Activated CD4-positive, alpha-beta T cell treated with anti-CD3 and anti-CD28 coated beads for 48 hours (primary cell): ENCODE measurements at regions not wholly inside any gene's neighbourhood (a gene's known extent, or its start where the extent isn't known, plus 50 kb on each side); places are given as distances from the start of the nearest gene placed in this dataset.

Experiments
- DNase-seq: peaks from one replicate; pipeline ENCODE4 v3.0.0-alpha.2; 2020

DNA sequence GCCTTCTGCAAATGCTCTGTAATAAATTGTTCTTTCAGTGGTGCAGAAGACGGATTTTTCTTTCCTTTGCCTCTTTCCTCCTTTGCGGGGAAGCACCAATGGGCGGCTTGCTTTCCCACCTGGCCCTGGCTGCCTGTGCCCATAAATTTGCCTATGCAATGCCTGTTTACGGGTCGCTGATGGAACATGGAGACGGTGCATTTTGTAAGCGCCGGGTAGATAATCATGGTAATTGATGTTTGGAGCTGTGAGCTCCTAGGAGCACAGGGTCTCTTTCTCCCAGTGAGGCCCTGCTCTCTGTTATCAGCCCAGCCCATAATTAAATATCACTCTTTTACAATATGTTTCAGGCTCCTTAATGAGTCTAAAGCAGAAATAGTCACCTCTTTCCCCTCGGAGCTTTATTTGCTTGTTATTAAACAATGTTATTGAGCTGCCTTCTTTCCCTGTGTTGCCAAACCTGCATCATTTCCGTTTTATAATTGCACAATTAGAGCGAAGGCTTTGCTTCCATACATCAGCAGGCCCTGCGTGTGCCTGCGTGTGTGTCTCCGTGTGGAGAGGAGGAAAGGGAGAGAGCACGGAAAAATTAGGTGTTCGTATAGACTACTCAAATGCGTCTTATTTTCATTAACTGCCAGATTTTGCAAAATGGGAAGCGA is 437.4 kb upstream of the POU3F3 start:
- no peak for DNase-seq

DNA sequence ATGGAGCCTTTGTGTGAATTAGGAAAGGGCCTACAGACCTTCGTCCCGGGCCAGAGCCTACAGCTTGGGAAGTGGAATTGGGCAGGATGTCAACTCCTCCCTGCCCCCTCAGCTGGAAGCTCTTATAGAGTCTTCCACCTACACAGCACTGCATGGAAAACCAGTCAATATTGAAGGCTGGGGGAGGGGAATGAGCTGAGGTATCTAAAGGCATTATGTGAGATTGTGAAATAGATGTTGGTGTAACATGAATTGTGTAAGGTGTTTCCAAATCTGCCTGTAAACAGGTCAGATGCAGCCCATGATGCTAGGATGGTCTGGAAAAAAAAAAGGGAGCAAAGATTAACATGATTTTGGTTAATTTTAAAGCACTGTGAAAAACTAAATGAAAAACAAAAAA is 433.5 kb upstream of the POU3F3 start:
- DNase-seq: no peak

DNA sequence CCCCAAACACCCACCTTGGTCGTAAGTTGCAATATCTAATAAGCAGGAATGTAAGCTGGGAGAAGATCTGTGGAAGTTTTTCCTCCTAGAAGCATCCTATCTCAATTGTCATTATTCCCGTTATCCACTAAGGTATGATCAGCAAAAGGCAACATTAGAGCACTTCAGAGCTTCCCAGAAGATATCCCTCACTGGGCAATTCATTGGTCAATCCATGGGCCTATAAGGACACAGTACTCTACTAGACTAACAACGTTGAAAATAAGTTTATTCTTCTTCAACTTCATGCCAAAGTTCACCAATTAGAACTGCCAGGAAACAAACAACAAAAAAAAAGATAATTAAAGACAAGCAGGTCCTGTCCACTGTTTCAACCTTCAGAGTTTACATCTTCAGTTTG is 433.0 kb upstream of the POU3F3 start:
- DNase-seq: no peak

DNA sequence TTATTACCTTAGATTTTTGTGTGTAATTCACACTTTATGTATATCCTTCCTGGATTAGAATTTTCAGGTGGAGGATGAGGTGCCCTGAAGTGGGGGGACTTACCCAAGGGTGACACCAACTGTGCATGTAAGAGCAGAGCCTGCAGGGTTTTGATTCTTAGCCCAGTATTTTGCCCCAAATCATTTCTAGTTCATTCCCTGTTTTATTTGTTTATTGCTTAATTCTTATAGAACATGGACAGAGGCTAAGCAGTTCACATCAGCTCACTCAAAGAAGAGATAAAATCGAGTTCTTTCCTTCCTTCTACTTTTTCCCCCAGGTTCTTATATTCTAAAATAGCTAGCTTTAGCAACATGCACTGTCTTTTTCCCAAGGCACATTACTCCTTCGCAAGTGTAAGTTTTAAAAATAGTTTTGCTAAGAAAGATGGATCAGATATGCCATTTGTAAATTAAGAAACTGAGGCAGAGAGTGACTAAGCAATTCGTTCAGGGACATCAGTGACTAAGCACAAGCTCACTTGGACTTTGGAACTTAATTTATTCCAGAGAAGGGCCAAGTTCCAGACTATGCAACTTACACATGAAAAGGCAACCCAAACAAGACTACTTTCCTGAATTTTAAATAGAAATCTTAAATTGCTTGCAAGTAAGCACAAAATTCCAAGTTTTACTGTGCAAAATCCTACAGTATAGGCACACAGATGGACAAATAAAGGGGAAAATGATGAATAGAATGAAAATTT is 427.9 kb upstream of the POU3F3 start:
- no peak for DNase-seq

DNA sequence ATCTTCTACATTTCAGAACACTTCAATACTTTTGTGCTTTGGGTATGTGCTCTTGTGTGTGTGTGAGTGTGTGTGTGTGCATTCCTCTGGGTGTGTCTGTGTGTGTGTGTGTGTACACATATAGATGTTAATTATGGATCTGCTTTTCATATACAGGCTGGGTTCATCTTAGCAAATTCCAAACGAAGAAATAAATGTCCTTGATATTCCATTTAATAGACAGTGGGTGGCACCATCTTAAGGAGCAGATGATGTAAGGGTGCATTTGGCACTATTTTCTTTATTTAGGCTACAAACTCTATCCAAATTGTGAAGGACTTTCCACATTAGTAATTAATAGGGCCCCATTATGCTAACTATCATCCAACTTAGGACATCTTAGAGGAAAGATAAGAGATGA is 425.8 kb upstream of the POU3F3 start:
- no peak for DNase-seq

DNA sequence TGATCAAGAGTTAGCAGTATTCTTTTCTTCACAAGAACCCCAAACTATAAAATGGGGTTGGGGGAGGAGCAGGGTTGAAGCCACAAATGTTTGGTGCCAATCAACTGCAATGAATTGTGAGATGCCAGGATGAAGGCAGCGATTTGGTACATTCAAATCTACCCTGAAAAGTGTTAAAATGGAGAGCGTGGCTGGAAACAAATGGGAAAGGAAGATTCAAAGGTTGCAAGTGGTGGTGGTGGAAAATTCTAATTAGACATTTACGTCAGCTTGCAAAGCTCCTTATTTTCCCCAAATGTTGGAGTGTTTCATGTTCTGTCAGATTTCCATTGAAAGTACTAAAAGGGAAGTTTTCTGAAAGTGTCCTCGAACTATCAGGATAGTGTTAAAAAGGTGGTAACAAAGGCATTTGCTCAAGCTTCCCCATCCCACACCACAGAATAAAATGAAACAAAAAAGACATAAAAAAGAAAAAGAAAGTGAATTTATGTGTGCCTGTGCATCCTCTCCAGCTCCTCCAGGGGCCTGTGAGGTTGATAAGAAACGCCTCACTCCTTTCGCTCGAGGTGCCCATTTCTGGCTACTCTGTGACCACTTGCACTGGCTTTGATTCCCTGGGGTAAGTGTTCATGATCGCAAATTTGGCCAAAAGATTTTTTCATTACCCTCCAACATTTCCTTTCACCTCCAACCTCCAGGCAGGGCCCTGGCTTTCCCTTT is 424.1 kb upstream of the POU3F3 start:
- DNase-seq: no peak

DNA sequence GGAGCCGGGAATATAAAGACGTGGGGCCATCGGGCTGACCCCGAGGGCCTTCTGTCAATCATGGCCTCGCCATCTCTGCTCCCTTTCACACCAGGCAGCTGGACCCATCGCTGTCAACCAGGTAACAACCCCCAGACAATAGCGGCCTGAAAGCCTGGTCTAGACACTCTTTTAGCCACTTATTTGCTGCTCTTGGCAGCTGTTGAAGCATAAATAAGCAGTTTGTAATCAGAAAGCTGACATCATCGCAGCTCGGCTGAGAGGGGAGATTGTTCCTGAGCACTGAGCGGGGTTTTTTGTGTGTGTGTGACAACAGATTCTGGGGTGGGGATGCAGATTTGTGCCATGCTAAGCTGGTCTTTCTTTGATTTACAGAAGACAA is 423.6 kb upstream of the POU3F3 start:
- DNase-seq: no peak

DNA sequence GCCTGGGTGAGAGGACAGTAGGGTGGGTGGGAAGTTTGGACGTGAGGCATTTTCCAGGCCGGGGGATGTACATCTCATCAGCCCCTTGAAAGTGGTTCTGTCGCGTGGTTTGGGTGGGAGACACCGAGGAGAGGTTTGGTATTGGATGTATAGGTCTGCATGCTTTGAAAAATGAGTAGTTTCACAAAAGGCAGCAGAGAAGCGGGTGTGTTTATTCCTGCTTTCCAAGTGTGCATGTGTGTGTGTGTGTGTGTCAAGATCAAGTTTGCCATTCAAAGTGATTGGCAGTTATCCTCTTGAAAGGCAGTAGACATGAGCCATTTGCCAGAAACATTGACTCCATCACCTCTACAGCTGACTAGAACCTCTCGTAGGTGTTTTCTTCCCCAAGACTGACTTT is 423.1 kb upstream of the POU3F3 start:
- DNase-seq: no peak

DNA sequence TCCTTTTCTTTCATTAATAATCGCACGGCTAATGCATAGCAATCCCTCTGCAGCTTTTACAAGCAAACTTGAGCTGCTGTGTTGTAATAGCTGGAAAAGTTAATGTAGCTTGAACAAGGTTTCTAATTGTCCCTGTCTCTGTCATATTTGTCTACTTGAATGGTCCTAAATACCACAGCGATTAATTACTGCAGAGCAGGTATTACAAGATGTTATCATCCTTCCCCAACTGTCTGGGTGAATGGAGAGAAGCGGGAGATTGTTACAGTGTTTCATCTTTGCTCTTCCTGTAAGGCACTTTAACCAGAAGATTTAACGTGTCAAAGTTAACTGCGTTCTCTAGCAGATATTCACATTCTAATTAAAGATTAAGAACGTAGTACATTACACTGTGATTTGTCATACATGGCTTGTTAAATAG is 422.2 kb upstream of the POU3F3 start:
- no peak for DNase-seq

DNA sequence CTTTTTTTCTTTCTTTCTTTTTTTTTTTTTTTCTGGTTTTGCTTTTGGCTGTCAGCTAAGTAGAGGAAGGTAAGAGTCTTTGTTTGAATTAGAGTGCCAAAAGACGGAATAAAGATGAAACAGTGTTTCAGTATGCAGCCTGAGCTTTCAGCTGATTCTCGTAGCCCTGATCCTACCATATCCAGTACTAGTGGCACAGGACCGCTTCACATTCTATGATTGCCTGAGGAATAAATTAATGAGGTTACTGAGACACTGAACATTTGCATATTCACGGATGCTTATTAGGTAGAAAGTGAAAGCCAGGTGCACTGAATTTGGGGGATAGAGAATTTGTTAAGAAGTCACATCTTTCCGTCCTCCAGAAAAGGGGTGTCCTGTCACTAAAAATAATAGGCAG is 421.5 kb upstream of the POU3F3 start:
- DNase-seq: no peak

DNA sequence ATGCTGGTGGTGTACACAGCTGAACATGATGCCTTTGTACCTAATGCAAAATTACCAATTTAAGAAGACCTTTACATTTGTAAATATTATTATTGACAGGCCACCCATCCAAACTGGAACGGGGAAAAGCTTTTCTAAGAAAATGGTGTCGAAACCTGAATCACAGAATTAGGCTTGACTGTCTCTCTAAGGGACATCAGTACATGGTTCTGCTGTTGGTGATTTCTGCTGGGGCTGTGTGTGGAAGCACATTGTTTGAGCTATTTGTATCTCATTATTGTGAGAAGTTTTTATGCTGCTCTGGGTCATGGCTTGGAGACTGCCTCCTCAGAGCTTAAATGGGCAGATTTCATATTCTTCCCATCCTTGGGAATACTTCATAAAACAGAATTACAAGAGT is 420.9 kb upstream of the POU3F3 start:
- DNase-seq: no peak

DNA sequence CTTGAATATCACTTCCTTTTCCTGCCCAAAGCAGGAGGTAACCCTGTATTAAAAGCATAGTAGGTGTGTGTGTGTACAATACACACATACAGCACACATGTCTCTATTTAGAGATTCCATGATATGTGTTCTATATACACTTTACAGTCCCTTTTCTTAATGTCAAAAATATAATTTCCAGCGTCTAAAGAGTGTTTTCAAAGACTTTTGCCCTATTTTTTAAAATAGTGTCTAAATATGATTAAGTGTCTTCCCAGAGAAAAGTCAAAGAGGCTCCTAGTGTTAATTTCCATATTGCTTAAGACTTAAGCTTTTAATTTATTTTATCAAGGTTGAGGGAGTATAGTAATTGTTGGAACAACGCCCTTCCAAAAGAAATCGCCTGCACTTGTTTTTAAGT is 420.3 kb upstream of the POU3F3 start:
- no peak for DNase-seq

DNA sequence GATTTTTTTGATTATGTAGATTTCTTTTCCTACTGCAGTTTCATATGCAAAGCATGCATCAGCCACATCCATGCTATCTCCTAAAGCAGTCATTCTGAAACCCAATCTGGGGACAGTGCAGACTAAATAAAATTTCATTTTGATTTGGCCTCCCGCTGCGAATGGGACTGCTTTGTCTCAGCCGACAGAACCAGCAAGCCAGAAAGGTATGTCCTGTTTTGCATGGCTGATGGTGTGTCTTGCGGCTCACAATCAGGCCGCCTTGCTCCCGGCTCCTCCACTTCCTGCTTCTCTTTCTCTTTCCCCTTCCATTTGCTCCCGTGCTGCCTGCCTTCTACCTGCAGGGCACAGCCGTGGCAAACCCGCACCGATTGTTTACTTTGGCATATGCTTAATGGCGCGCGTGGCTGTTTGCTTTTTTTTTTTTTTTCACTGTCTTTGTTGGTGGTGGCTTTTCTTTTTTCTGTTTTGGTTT is 419.6 kb upstream of the POU3F3 start:
- DNase-seq: peak; percentile 6

DNA sequence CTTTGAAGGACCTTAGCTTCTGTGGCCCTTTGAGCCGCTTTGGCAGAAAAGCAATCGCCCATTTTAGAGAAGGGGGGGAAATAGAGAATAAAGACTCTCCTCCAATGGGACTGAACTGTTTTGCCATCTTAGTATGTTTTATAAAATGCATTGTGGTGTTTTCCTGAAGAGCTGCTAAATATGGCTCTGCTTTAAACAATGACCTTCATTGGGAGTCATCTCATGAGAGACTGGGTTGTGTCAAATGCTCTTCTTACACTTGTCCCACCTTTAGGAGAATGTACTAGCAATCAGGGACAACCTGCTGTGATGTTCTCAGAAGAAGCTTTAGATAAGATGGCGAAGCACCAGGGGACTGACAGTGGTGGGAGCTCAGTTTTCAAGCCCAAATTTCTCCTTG is 418.9 kb upstream of the POU3F3 start:
- no peak for DNase-seq

DNA sequence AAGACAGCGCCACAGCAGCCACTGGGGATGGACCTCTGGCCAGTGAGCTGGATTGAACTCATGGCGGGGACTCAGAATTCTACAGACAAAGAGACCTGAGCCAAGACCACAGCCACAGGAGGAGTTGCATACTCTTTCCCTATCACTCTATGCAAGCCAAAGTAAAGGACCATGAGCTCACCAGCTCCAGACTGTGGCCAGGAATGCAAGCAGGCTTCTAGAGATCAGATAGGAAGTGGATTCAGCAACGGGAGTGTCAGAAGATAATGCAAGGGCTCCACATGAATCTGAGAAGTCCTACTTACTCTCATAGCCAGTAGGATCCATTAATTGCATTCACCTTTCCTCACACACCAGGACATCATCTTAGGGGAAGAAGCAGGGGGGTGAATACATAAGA is 415.4 kb upstream of the POU3F3 start:
- no peak for DNase-seq

DNA sequence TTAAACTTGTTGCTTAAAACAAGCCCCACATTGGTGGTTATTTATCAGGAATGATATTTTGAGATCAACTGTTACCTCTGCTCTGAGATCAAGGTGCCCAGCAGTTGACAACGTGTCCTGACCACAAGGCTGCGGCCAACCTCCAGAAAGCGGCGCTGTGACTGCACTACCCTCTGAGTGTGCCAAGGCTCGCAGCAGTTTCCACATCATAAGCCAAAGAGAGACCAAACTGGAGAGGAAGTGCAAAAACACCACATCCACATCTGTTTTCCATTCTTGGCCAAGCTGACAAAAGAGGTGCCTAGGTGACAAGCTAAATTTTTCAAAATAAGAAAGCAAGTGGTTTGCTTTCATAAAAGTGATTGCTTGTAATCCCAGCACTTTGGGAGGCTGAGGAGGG is 410.8 kb upstream of the POU3F3 start:
- peak; percentile 21 for DNase-seq

DNA sequence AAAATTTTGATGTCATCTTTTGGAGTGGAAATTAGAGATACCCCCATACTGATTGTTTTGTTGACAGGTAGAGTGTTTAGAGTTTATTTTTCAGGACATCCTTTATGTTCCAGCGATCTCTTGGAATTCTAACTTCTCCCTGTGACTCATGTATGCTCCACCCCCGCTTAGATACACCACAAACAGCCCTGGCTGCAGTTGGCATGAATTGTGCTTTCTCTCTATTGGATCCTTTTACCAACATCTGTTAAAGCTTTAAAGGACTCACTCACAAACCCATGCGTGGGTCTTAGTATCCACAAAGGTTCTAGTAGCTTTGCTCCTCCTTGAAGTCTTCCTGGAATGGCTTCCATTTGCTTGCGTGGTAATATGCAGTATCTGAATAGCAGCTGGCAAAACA is 409.5 kb upstream of the POU3F3 start:
- DNase-seq: no peak

DNA sequence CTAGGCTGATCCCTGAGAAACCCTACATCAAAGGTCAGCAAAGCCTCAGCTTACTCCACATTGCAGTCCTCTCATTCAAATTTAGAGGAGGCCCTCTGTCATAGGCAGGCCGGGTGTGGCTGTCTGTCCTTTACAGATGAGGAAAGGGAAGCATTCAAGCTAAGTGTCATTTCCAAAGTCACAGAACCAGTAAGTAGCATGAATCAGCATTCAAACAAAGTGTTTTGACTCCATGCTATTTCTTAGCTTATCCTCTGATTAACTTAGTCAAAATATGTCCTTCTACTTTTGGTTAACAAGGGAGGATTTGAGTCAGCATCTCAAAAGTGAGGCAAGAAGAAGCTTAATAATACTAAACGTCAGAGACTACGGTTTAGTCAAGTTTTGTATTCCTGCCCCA is 409.0 kb upstream of the POU3F3 start:
- no peak for DNase-seq

DNA sequence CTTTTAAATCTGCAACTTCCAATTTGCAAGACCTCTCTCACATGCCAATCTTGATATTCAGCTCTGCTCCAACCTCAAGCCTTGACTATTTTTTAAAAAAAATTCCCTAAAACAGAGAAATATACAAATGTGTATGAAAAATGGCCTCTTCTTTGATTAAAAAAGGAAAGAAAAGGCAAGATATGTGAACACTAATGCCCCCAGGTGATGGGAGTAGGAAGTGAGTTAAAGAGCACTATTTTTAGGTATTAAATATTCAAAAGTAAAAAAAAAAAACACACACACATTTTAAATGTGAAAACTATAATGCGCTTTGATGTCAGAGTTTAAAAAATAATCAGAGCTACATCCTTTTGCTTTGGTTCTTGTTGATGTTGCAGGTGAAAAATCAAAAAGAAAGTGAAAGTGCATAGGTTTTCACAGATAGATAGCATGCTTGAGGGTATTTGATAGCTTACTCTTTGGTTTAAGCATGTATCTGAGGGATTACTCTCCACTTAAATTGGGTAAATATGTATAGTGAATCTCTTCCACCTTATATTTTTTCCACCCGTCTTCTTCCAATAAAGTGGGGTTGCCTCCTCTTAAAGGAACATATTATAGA is 406.0 kb upstream of the POU3F3 start:
- no peak for DNase-seq

DNA sequence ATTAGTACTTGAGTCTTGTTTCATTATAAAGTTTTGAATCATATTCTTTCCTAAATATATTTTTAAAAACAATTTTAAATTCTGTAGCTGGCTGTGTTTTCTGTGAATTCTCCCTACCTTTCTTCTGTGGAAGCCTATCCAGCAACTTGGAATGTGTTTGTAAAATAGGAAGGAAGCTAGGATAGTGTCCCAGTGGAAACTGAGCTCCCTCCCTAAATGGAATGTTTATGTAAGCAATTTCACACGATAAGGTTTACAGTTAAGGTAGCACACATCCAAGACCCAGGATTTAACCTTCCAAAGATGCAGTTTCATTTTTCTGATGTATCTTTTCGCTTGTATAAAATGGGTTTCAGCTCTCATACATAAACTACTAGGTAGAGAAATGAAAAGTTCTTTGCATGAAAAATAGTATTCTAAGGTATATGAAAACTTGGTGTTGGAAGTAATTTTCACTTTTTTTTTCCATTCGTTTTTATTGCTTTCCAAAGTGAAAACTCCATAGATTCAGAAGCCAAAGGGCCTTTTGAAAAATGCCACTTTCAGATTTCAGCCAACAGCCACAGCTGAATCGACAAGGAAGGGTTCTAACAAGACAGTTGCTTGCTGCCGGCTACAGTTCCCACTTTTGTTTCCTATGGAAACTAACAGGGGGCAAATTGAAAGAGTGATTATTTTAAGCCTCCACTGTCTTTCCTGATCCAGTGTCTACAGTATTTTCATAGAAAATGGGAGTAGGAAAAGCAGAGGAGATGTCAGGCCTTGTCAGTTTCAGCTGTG is 405.1 kb upstream of the POU3F3 start:
- DNase-seq: no peak

DNA sequence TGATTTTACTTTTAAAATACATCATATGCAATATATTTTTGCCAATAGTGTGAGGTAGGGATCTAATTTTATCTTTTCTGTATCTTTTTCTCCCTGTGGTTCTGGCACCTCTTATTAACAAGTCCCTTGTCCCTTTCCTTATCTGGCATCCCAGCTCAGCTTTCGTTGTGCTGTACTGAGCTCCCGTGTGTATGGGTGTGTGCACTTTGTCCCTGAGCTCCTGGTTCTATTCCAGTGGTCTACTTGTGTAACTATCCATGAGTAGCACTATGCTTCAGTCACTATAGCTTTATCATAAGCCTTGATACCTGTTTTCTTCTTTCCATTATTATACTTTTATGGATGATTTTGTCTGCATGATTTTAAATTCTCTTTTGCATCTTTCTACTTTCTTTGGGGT is 401.4 kb upstream of the POU3F3 start:
- no peak for DNase-seq

DNA sequence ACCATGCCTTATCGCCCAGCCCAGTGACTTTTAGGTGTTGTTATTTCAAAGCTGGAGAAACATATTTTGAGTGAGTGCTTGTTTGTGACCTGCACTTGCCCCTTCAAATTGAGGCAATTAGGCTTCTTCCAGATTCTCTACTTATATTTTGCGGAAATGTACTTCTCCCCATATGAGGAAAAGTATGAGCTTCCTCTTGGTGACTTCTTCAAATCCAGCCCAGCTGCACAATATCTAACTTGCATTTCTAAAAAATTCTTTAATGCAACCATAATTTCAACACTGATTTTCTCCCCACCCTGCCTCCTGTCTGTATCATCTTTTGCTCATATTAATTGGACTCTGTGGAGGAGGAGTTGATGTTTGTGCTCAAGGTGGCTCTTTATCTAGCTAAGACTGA is 391.2 kb upstream of the POU3F3 start:
- no peak for DNase-seq

DNA sequence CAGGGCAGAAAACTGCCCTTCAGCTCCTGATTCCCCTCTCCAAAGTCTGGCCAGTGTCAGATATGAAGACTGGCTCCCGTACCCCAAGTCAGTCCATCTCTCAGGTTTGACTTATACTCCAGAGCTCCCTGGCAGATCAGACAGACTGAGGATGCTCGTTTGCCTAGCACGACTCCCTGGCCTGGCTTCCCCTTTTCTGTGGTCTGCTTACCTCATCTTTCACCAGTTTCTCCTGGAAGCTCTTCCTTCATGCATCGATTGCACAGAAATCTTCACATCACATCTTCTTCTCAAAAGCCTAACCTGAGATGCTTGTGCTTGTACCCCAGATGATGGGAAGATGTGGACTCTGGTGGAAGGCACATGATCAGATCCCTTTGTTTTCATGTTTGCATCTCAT is 387.9 kb upstream of the POU3F3 start:
- DNase-seq: no peak
